Skin epidermis (tissue), 12 donors: ENCODE measurements at regions not wholly inside any gene's neighbourhood (a gene's known extent, or its start where the extent isn't known, plus 50 kb on each side); places are given as distances from the start of the nearest gene placed in this dataset.

Source experiments
- H3K27ac ChIP-seq, 21 experiments: fragments of 200-600 bp; sonication (generic) in 11 of 21; one replicate each; pipeline ENCODE4 v1.5.0; 2020; ENCODE audit warnings: mild to moderate bottlenecking in 3 of 21, inconsistent platforms in 2 of 21, moderate library complexity in 2 of 21
- H3K4me3 ChIP-seq, 7 experiments: fragments of 200-600 bp; sonication (generic) in 2 of 7; one replicate each; pipeline ENCODE4 v1.5.0; 2020; ENCODE audit warnings: inconsistent platforms in 2 of 7, mild to moderate bottlenecking in 2 of 7, moderate library complexity in 1 of 7

- H3K27ac ChIP-seq: no peak overlapping the region
- H3K4me3 ChIP-seq: no peak overlapping the region
Observed at GRCh38 chr6:19004176-19004575, 617.0 kb downstream of the RNF144B start.

GRCh38 chr6:19009769-19010168, 622.6 kb downstream of the RNF144B start:
- Histone ChIP-seq H3K27ac (no peak overlapping the region), H3K4me3 (no peak overlapping the region)

- no peak overlapping the region for H3K27ac ChIP-seq
- no peak overlapping the region for H3K4me3 ChIP-seq
Observed at GRCh38 chr6:19013026-19013705, 626.0 kb downstream of the RNF144B start.

- Histone ChIP-seq H3K4me3 (no peak overlapping the region), H3K27ac (no peak overlapping the region)
Observed at GRCh38 chr6:19024737-19025136, 637.6 kb downstream of the RNF144B start.

- H3K27ac ChIP-seq: no peak overlapping the region
Observed at GRCh38 chr6:19028201-19028600, 641.1 kb downstream of the RNF144B start.

GRCh38 chr6:19032591-19033295, 645.6 kb downstream of the RNF144B start:
- H3K4me3 ChIP-seq: no peak overlapping the region
- H3K27ac ChIP-seq: peak overlapping the region in 4 of 21 experiments; percentile 22 to 60 (median 46)

More at GRCh38 chr6:19028201-19028600, 641.1 kb downstream of the RNF144B start:
- no peak overlapping the region for H3K4me3 ChIP-seq

- Histone ChIP-seq H3K27ac (peak overlapping the region in 3 of 21 experiments; percentile 8 to 60 (median 12)), H3K4me3 (no peak overlapping the region)
Observed at GRCh38 chr6:19033683-19034082, 646.5 kb downstream of the RNF144B start.

GRCh38 chr6:19034986-19035385, 647.8 kb downstream of the RNF144B start:
- H3K27ac ChIP-seq: peak overlapping the region in 2 of 21 experiments; percentile 3 to 35
- H3K4me3 ChIP-seq: no peak overlapping the region

- Histone ChIP-seq H3K27ac (peak overlapping the region in 4 of 21 experiments; percentile 9 to 36 (median 24)), H3K4me3 (no peak overlapping the region)
Observed at GRCh38 chr6:19035461-19036195, 648.5 kb downstream of the RNF144B start.

GRCh38 chr6:19036196-19036555, 649.0 kb downstream of the RNF144B start:
- H3K4me3 ChIP-seq: no peak overlapping the region
- peak overlapping the region in 3 of 21 experiments; percentile 24 to 36 (median 25) for H3K27ac ChIP-seq

GRCh38 chr6:19037607-19038006, 650.5 kb downstream of the RNF144B start:
- Histone ChIP-seq H3K4me3 (no peak overlapping the region), H3K27ac (no peak overlapping the region)

GRCh38 chr6:19039287-19039686, 652.1 kb downstream of the RNF144B start:
- H3K27ac ChIP-seq: no peak overlapping the region
- H3K4me3 ChIP-seq: no peak overlapping the region

GRCh38 chr6:19041906-19042305, 654.8 kb downstream of the RNF144B start:
- H3K4me3 ChIP-seq: no peak overlapping the region
- no peak overlapping the region for H3K27ac ChIP-seq

GRCh38 chr6:19042420-19042819, 655.3 kb downstream of the RNF144B start:
- H3K4me3 ChIP-seq: no peak overlapping the region

GRCh38 chr6:19050765-19051164, 663.6 kb downstream of the RNF144B start:
- H3K4me3 ChIP-seq: no peak overlapping the region
- no peak overlapping the region for H3K27ac ChIP-seq

More at GRCh38 chr6:19042420-19042819, 655.3 kb downstream of the RNF144B start:
- H3K27ac ChIP-seq: peak overlapping the region in 1 of 21 experiments; percentile 35

GRCh38 chr6:19052219-19052618, 665.1 kb downstream of the RNF144B start:
- Histone ChIP-seq H3K27ac (no peak overlapping the region), H3K4me3 (no peak overlapping the region)

GRCh38 chr6:19059102-19059501, 672.0 kb downstream of the RNF144B start:
- Histone ChIP-seq H3K4me3 (no peak overlapping the region), H3K27ac (no peak overlapping the region)

GRCh38 chr6:19067165-19067564, 680.0 kb downstream of the RNF144B start:
- no peak overlapping the region for H3K4me3 ChIP-seq
- no peak overlapping the region for H3K27ac ChIP-seq

- no peak overlapping the region for H3K27ac ChIP-seq
- no peak overlapping the region for H3K4me3 ChIP-seq
Observed at GRCh38 chr6:19070520-19070919, 683.4 kb downstream of the RNF144B start.

GRCh38 chr6:19083801-19084200, 696.7 kb downstream of the RNF144B start:
- Histone ChIP-seq H3K27ac (no peak overlapping the region), H3K4me3 (no peak overlapping the region)

GRCh38 chr6:19086480-19086879, 699.3 kb downstream of the RNF144B start:
- Histone ChIP-seq H3K27ac (no peak overlapping the region), H3K4me3 (no peak overlapping the region)
